ENCODE measurements at regions not wholly inside any gene's neighbourhood (a gene's known extent, or its start where the extent isn't known, plus 50 kb on each side); places are given as distances from the start of the nearest gene placed in this dataset.

- TF ChIP-seq CTCF (IDR thresholded peaks at IDR 0.05) (no peak), POLR2AphosphoS5 (IDR thresholded peaks at IDR 0.05) (no peak)
Measured at GRCh38 chr12:114812384-114812783, 128.4 kb upstream of the TBX3 start.

Measured in upper lobe of left lung (tissue), 4 donors.